ENCODE measurements at regions not wholly inside any gene's neighbourhood (a gene's known extent, or its start where the extent isn't known, plus 50 kb on each side); places are given as distances from the start of the nearest gene placed in this dataset.

GRCh38 chr12:48420039-48420775 lies 52.2 kb upstream of the ANP32D start:
- Histone ChIP-seq H3K36me3 (ENCODE audit: insufficient read depth, low read length) (no peaks in the 10 kb centered on the region), H3K4me3 (ENCODE audit: low read length, poor library complexity, severe bottlenecking) (no peak overlapping the region), H3K79me2 (ENCODE audit: insufficient read depth, low read length) (no peaks in the 10 kb centered on the region), H3F3A (ENCODE audit: low read depth) (no peaks in the 10 kb centered on the region), H2AFZ (ENCODE audit: low read length) (no peak overlapping the region), H3K9me3 (ENCODE audit: insufficient read depth, low read depth, low read length) (no peaks in the 10 kb centered on the region), H4K20me1 (ENCODE audit: insufficient read depth, low read length, poor library complexity, severe bottlenecking) (no peaks in the 10 kb centered on the region), H3K4me1 (ENCODE audit: insufficient read depth, low read length, poor library complexity, severe bottlenecking) (peaks cover 13% of the 10 kb centered on the region), H3K9ac (ENCODE audit: low read depth, low read length, poor library complexity, severe bottlenecking) (no peak overlapping the region), H3K9me2 (replicated peaks; ENCODE audit: low read depth, low read length) (no peaks in the 10 kb centered on the region), H3K4me2 (ENCODE audit: low read depth, low read length, poor library complexity, severe bottlenecking) (no peak overlapping the region), H3K27me3 (ENCODE audit: insufficient read depth, low read length, poor library complexity, severe bottlenecking) (peaks cover 3% of the 10 kb centered on the region)
- no peak for TF ChIP-seq EZH2phosphoT487 (IDR thresholded peaks at IDR 0.05; ENCODE audit: borderline replicate concordance)
- TF ChIP-seq CTCF (conservative IDR thresholded peaks at IDR 0.05; ENCODE audit: low read length) = no peak

- no peak for TF ChIP-seq CTCF (conservative IDR thresholded peaks at IDR 0.05; ENCODE audit: low read length)
- TF ChIP-seq EZH2phosphoT487 (IDR thresholded peaks at IDR 0.05; ENCODE audit: borderline replicate concordance) = no peak
- H3F3A ChIP-seq (ENCODE audit: low read depth) = no peaks in the 10 kb centered on the region
Measured at GRCh38 chr12:48422060-48422459, 50.3 kb upstream of the ANP32D start.

More at GRCh38 chr12:48422060-48422459, 50.3 kb upstream of the ANP32D start:
- H3K4me3 ChIP-seq (ENCODE audit: low read length, poor library complexity, severe bottlenecking) = no peak overlapping the region
- H2AFZ ChIP-seq (ENCODE audit: low read length) = no peak overlapping the region
- H3K9me2 ChIP-seq (replicated peaks; ENCODE audit: low read depth, low read length) = no peaks in the 10 kb centered on the region
- H4K20me1 ChIP-seq (ENCODE audit: insufficient read depth, low read length, poor library complexity, severe bottlenecking) = no peaks in the 10 kb centered on the region
- peaks cover 13% of the 10 kb centered on the region for H3K4me1 ChIP-seq (ENCODE audit: insufficient read depth, low read length, poor library complexity, severe bottlenecking)
- no peaks in the 10 kb centered on the region for H3K36me3 ChIP-seq (ENCODE audit: insufficient read depth, low read length)
- H3K9me3 ChIP-seq (ENCODE audit: insufficient read depth, low read depth, low read length) = no peaks in the 10 kb centered on the region
- H3K9ac ChIP-seq (ENCODE audit: low read depth, low read length, poor library complexity, severe bottlenecking) = no peak overlapping the region
- no peaks in the 10 kb centered on the region for H3K79me2 ChIP-seq (ENCODE audit: insufficient read depth, low read length)
- H3K4me2 ChIP-seq (ENCODE audit: low read depth, low read length, poor library complexity, severe bottlenecking) = peak overlapping the region; percentile 59
- no peaks in the 10 kb centered on the region for H3K27me3 ChIP-seq (ENCODE audit: insufficient read depth, low read length, poor library complexity, severe bottlenecking)
